NCI-H1694 treated with DMSO at 0.1 percent for 48 hours (cell line): ENCODE measurements at regions not wholly inside any gene's neighbourhood (a gene's known extent, or its start where the extent isn't known, plus 50 kb on each side); places are given as distances from the start of the nearest gene placed in this dataset.
"Not testable (repeated sequence)": the region's sequence is repeated elsewhere in the genome, so short reads cannot be mapped to it uniquely, and the experiment has no call there.

Experiments used
- DNase-seq: peaks from one replicate; lab custom pipeline; 2025; lab: John Stamatoyannopoulos, UW

DNA sequence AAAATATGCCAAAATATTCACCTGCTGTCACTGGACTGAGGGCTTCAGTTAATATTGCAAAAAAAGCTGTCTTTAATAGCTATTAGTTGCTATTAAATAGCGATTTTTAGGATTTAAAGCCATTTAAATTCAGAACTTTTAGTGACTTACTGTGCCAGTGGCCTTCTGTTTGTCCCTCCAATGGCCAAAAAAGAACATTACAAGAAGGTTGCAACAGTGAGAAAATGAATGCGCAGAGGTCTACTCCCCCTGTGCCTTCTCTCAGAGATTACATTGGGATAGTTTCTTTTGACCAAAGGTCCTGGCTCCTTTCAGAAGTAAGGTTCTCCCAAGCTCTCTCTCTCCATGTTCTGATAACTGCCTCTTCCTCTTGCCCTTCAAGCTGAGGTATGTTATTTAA is 930.3 kb upstream of the ARRDC3 start:
- DNase-seq = no peak

DNA sequence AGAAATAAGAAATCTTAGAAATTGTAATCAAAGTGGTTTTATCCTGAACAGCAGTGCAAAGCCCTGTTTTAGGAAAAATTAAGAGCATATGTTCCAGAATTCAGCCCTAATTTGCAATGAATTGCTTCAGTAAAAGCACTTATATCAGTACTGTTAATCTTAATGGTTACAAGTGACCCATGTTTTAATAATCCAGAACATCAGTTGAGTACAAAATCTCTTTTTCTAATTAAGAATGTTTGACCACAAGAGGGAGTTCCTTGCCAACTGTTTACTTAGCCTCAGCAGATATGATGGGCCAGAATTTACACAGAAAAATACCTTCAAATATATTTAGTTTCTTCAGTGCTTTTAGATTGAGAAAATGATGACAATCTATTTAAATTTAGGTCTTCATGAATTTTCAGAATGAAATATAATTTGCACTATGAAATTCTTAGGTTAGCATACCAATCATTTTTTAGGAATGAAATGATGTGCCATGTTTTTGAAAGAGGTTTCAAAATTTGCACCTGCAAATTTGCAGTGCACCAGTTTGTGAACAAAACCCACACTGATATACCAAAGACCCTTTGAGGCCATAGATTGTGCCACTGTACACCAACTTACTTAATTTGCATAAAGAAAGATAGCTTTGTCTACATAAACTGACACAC is 926.3 kb upstream of the ARRDC3 start:
- DNase-seq = peak; percentile 32

GRCh38 chr5:92308679-92309078 is 925.6 kb upstream of the ARRDC3 start:
- no peak for DNase-seq

DNA sequence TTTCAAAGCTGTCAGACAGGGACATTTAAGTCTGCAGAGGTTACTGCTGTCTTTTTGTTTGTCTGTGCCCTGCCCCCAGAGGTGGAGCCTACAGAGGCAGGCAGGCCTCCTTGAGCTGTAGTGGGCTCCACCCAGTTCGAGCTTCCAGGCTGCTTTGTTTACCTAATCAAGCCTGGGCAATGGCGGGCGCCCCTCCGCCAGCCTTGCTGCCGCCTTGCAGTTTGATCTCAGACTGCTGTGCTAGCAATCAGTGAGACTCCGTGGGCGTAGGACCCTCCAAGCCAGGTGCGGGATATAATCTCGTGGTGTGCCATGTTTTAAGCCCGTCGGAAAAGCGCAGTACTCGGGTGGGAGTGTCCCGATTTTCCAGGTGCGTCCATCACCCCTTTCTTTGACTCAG is 919.2 kb upstream of the ARRDC3 start:
- DNase-seq = not testable (repeated sequence)

DNA sequence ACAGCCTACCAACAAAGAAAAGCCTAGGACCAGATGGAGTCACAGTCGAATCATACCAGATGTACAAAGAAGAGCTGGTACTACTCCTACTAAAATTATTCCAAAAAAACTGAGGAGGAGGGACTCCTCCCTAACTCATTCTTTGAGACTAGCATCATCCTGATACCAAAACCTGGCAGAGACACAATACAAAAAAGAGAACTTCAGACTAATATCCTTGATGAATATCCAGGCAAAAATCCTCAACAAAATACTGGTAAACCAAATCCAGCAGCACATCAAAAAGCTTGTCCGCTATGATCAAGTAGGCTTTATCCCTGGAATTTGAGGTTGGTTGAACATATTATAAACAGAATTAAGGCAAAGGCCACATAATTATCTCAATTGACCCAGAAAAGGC is 900.4 kb upstream of the ARRDC3 start:
- DNase-seq = no peak

- not testable (repeated sequence) for DNase-seq
These were observed 888.6 kb upstream of the ARRDC3 start for GRCh38 chr5:92271750-92272149.

- no peak for DNase-seq
These were observed 885.2 kb upstream of the ARRDC3 start for GRCh38 chr5:92268343-92268742.

DNA sequence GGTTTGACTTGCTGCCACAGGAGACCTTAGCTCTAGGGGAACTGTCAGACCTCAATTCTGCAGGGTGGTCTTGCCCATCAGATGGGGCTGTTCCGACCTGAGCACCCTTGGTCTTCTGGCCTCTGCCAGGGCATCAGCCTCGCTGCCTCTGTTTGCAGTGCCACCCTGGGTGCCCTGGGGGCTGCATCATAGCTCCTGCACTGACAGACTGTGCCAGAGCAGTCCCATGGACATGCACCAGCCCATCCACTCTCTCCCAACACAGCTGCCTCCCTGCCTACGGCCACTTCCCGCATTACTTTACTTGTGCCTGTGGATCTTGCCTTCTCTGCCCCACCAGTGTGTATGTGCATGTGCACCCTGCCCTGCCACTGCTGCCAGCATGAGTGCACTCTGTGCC is 884.7 kb upstream of the ARRDC3 start:
- DNase-seq = no peak

GRCh38 chr5:92265804-92266203 is 882.7 kb upstream of the ARRDC3 start:
- no peak for DNase-seq

DNA sequence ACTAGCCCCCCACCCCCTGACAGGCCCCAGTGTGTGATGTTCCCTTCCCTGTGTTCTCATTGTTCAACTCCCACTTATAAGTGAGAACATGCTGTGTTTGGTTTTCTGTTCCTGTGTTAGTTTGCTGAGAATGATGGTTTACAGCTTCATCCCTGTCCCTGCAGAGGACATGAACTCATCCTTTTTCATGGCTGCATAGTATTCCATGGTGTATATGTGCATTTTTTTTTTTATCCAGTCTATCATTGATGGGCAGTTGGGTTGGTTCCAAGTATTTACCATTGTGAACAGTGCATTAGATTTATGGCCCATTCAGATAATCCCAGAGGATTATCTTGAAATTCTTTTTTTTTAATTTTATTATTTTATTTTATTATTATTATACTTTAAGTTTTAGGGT is 872.5 kb upstream of the ARRDC3 start:
- DNase-seq = not testable (repeated sequence)

DNA sequence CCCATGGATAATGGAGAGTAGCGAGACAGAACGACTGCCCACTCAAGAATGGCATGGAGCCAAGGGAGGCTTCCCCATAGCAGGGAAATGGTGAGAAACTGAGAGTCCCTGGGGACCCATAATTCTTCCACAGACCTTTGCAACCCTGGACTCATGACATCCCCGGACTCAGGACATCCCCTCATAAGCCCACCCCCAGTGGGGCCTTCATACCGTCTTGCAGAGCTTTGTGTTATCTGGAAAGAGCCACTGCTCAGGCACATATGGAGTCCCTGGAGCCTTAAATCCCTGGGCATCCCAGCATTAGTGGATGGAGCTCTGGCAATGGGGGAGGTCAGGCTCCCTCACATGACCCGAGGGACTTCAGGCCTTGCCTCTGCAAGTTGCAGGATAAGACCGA is 865.4 kb upstream of the ARRDC3 start:
- no peak for DNase-seq

- no peak for DNase-seq
These were observed 859.1 kb upstream of the ARRDC3 start for GRCh38 chr5:92242170-92242569.

DNA sequence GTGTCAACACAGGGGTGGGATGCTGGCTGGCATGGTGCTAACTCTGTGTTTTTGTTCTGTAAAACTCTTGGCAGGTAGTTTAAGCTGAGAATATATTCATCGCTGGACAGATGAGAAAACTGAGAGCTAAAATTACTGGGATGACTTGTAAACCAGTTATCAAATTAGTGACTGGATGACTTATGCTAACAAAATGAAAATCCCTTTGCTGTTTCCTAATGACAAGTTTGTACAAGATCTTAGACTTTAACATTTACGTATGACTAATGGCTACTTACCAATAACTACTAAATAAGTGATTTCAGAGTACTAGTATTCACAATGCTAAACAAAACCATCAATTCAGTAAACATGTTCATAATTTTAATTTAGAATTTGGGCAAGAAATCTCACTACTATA is 854.8 kb upstream of the ARRDC3 start:
- no peak for DNase-seq

- DNase-seq = no peak
These were observed 839.3 kb upstream of the ARRDC3 start for GRCh38 chr5:92222449-92222848.

GRCh38 chr5:92216852-92217251 is 833.7 kb upstream of the ARRDC3 start:
- DNase-seq = not testable (repeated sequence)

DNA sequence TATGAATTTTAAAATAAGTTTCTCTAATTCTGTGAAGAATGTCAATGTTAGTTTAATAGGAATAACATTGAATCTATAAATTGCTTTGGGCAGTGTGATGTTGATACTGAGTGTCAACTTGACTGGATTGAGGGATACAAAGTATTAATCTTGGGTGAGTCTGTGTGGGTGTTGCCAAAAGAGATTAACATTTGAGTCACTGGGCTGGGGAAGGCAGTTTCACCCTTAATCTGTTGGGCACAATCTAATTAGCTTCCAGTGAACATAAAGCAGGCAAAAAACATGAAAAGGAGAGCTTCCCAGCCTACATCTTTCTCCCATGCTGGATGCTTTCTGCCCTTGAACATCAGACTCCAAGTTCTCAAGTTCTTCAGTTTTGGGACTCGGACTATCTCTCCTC is 832.0 kb upstream of the ARRDC3 start:
- no peak for DNase-seq

DNA sequence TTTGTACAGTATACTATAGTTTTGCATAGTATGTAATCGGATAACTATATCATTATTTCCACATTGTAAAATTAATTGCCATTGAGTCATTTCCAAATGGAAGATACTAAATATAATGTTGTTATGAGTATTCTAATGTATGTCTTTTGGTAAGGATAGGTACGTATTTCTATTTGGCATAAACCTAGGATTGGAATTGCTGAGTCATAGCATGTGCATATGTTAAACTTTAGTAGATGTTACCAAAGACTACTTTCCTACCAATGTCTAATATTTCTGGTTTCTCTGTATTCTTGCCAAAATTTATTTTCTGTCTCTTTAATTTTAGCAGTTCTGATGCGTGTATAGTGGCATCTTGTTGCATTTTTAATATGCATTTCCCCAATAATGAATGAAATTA is 825.1 kb upstream of the ARRDC3 start:
- no peak for DNase-seq

GRCh38 chr5:92207151-92207550 is 824.0 kb upstream of the ARRDC3 start:
- DNase-seq = no peak

DNA sequence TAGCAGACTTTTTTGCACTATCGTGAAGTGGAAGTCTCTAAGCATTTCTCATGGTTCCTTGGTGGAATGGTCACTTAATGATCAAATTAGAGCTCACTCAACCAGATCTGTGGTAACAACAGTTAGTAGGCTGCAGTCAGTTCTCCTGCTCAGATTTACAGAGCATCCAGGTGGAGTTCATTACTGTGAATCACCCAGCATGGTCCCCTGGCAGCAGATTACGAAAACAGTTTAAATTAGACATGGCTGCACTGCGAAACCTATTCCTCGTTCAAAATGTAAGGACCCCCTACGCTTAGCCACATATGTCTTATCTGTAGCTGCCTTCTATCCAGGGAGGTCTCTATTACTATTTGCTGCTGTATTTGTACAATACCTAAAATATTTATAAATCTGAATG is 823.6 kb upstream of the ARRDC3 start:
- no peak for DNase-seq

- not testable (repeated sequence) for DNase-seq
These were observed 815.9 kb upstream of the ARRDC3 start for GRCh38 chr5:92199035-92199434.

DNA sequence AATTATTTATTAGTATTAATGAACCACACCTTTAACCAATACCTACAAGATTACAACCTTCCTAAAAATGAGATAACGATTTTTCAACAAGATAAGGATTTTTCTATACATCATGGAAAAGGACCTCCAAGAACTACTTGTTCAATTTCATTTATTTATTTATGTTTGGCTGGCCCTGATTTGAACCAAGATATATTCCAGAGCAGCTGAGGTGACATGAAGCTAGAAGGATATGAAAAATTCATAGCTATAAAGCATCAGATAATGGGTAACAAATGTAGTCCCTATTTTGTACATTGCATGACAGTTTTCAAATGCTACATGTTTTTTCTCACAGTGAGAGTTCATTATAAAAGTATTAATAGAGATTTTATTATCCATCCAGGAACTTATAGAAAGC is 798.5 kb upstream of the ARRDC3 start:
- DNase-seq = no peak

GRCh38 chr5:92180391-92180790 is 797.3 kb upstream of the ARRDC3 start:
- no peak for DNase-seq

DNA sequence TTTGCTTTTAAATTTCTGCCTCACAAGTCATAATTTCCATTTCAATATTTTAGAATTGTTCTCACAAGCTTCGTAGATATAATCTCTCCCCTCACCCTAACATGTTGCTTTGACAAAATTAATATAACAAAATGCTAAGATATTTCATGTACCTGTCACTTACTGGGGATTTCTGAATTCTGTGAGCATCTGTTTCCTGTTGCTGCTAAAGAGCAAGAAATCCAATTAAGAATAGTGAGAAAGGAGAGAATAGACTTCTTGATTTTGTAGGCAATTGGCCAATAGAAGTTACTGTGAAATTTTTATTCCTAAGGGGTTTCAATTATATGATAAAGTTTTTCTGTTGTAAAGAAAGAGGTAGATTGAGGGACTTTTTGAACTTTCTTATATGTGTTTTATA is 796.5 kb upstream of the ARRDC3 start:
- DNase-seq = no peak

DNA sequence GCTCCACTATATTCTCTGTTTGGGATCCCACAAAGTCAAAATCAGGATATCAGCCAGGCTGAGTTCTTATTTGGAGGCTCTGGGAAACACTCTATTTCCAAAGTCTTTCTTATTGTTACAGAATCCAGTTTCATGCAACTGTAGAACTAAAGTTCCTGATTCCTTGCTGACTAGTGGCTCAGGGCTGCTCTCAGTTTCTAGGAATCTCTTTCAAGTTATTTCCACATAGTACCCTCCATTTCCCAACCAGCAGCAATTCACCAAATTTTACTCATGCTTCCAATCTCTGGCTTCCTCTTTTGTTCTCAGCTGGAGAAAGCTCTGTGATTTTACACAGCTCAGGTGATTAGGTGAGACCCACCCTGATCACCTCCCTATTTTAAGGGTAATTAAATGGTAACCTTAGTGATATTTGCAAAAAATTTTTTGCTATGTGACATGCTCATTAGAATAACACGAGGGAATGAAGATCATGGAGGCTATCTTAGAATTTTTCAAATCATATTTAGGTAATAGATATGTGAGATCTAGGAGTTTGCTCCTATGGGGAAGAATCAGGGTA is 794.9 kb upstream of the ARRDC3 start:
- no peak for DNase-seq
